GM18907 (cell line): ENCODE measurements at regions not wholly inside any gene's neighbourhood (a gene's known extent, or its start where the extent isn't known, plus 50 kb on each side); places are given as distances from the start of the nearest gene placed in this dataset.

Experiments
- ATAC-seq: cut with Tn5 transposase; IDR thresholded peaks from one replicate; pipeline ENCODE4 v1.9.1; 2021; ENCODE audit warnings: mild to moderate bottlenecking, moderate library complexity; ENCODE audit not compliant: unreplicated experiment

DNA sequence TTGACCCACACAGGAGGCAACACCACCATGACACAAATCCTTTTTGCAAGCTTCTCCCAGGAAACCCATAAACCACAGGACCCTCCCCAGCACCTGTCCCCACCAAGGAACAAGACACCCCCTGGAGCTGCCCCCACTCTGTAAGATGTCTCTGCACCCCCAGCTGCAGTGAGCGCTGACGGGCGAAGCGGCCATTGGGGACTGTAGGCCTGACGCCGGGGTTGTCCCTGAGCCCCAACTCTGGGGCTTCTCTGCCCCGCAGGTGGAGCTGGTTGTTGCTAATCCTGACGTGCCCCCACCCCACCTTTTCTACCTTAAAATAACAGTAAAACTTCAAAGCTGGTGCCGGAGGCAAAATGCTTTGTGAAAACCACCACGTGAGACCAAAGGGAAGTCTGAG is 94.7 kb upstream of the PPP2R2D start:
- no peak for ATAC-seq

DNA sequence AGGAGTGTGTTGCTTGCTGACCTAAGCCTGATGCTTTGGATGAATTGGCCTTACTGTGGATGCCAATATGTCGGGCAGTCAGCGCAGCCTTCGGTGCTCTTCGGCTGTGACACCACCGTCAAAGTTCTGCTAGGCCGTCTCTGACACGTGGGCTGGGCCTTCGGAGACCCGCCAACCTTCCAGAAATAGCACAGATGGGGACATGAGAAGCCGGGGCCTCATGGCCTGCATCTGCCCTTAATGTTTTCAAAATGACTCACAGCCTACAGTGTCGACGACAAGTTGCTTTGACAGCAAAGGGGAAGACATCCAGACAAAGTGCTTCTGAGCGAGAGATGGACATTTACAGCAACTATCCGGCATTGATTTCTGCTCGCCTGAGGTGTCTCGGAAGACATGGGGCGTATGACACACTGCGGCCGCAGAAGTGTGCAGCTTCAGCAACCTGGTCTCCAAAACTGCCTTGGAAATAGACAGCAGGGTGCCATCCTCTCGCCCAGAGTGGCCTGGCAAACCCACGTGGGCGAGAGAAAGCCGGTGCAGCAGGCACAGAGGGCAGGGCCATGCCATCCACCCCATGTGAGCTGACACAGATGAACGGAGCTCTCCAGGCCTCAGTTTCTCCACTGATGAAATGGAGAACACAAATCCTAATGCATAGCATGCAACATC is 94.0 kb upstream of the PPP2R2D start:
- no peak for ATAC-seq

DNA sequence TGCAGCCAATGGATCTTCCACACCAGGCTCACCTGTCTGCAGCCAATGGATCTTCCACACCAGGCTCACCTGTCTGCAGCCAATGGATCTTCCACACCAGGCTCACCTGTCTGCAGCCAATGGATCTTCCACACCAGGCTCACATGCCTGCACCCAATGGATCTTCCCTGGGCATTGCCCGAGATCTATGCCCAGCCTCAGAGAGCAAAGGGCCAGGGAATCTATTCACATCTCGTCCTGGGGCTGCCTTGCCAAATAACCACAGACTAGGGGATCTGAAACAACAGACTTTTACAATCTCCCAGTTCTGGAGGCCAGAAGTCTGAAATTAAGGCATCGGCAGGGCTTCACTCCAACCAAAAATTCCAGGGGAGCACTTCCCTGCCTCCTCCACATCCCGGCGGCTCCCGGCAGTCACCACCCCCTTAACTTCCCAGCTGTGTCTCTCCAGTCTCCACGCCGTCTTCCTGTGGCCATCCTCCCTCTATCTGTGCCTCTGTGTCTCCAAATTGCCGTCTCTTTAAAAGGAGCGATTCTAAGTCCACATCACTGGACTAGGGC is 92.4 kb upstream of the PPP2R2D start:
- ATAC-seq, result no peak

DNA sequence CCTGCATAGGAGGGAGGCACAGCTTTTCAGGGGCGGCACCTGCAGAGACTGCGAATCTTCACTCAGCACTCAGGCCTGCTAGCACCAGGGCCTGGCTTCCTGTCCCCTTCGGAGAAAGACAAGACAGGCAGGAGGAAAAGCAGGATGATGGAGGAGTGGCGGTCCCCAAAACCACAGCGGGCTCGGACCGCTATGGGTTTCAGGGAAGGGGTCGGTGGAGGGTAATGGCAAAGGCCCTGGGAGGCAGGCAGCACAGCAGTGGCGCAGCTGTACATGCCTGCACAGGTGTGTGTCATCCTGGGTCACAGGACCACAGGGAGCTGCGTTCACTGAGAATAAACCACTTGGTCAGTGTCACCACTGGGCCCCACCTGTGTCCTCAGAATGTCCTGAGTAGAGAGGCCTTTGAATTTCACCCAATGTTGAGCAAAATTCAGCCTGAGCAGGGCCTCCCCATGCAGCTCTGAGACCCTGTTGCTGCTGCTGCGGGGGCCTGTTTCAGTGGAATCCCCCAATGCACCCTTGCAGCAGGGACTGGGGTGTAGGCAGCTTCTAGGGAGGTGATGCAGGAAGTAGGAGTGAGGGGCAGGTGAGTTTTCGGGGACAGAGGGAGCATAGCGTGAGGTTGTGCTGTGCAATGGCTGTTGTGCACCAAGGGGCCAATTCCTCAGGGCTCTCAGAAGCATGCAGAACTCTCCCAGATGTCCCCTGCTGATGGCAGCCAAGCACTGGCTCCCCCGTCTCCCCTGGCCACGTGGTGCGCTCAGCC is 90.6 kb upstream of the PPP2R2D start:
- ATAC-seq, result no peak

DNA sequence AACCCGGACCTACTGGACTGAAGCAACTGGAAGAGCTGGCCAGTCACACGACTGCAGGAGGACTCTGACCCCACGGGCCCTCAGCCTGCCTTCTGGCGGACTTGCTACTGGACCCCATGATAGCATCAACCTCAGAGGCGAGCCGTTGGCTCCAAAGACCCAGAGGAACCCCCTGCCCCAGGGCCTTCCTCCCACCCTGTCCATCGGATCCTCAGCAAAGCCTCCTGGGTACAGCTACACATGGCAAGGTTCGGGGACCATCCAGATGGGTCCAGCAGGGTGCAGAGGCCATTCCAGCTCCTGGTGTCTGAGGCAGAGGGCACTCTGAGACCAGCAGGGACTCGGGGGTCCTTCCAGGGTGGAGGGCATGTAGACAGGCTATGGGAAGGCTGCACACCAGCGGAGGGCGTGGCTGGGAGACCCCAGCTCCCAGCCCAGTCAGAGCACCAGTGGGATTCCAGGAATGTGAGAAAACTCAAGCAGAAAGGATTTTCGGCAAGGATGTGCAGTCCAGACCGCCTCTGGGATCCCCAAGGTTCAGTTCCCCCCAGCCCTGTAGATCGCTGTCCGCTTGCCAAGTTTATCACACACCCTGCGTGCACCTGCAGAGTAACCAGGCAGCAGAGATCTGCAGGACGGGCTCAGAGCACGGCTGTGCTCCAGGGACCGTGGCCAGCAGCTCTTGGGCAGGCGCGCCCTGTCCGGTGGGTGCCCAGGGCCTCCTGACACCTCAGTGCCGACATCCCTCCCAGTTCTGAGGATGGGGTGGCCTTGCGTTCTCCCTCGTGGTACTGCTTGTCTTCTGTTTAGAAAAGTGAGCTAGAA is 89.8 kb upstream of the PPP2R2D start:
- ATAC-seq, result no peak

DNA sequence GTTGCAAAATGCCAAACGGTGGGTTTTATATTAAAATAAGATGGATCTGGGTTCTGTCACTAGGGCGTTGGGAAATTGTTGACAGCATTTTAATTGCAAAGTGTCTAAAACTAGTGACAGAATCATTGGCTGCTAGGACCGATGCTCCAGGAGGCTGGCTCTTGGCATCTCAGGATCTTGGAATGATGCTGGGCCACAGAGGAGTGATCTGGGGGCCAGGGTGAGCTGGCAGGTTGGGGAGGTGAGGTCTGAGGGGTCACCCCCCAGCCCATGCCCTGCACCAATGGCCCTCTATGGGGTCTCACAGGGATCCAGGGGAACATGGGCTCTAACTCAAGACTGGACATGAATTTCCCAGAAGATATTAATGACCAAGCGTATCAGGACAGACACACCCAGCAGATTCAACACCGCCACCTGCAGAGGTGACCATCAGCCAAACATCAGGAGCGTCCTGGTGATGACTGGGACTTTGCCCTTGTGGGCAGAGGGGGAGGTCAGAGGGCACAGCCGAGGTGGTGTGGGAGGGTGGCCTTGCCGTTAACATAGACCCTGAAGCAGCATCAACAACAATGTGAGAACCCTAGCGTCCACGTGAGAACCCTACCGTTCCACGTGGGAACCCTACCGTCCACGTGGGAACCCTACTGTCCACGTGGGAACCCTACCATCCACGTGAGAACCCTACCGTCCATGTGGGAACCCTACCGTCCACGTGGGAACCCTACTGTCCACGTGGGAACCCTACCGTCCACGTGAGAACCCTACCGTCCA is 89.0 kb upstream of the PPP2R2D start:
- ATAC-seq, result no peak

DNA sequence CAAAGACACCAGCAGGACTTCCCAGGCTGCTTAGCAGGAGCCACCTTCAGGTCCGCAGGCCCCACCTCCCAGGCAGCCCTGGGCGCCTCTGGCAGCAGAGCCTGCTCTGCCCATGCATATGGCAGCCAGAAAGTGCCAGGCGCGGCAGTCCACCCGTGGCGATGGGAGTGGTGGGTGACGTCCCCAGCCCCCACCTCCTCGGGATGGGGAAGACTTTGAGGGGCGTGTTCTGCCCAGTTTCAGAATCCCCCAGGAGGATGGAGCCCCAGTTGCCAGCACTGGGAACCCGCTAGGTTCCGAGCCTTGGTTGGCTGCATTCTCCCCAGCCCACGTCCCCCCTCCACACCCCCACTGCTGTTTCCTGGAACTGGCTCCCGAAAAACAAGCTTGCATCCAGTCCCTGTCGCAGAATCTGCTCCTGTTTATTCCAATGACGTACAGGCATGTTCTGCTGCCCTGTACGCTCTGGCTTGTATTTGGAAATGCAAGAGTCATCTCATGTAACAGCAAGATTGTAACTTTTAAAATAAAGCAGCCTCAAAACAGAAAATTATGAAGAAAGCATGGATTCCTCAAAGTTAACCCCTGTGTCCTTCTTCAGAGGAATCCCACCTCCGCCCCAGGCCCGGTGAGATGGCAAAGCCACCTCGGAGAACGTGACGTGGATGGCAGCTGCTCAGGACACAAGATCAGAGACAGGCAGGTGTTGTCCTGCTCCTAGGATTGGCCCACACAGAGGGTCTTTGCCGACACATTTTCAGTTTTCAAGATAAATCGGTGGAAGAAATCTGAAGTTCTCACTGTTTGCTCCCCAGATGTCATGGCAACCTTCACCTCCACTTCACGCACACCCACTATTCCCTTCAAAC is 87.8 kb upstream of the PPP2R2D start:
- ATAC-seq, result no peak

DNA sequence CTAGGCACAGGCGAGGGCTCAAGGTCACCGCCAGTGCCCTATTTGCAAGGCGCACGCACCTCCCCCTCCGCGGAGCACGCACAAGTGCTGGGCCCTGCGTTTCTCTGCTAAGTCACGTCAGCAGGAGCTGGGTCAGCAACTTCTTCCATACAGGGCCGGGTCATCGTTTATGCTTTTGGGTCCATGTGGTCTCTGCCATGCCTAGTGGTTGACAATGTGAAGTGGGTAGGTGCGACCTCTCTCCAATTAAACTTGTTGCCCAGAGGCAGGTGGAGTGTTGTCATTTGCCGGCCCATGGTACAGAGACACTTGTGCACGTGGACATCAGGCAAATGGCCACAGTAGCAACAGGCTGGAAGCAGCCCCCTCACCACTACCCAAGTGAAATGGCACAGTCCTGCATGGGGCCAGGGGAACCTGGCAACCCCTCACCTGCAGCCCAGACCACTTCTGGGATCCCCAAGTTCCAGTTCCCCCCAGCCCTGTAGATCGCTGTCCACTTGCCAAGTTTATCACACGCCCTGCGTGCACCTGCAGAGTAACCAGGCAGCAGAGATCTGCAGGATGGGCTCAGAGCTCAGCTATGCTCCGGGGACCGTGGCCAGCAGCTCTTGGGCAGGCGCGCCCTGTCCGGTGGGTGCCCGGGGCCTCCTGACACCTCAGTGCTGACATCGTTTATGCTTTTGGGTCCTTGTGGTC is 86.1 kb upstream of the PPP2R2D start:
- no peak for ATAC-seq

DNA sequence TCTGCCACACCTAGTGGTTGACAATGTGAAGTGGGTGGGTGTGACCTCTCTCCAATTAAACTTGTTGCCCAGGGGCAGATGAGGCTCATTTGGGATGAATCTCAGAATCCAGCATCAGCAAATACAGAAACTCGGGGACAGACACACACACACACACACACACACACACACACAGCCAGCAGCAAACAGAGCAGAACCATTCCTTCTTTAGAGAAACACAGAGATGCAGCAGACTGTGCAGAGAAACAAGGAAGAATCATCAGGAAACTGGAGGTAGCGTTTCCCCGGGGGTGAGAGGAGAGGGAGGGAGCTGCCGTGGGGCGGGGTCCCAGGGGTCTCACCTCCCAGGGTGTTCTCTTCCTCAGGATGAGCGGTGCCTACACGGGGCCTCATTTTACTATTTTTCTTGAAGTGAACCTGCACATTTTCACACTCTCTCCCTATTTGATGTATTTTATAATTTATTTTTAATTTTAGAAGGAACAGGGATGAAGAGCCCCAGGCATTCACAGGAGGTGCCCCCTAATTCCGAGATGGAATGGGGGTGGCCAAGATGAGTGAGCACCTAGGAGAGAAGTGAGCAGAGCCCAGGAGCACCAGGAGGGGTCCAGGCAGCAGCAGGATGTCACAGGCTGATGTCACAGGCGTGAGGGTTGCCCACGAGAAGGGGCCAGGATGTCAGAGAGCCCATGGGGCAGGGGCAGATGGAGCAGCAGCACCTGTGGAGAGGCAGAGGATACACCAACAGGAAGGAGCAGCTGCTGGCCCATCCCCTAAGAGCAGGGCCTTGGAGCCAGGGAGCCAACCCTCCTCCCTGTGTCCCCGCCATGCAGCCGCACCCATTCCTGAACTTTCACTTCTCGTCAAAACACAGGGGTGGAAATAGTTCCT is 85.3 kb upstream of the PPP2R2D start:
- no peak for ATAC-seq

DNA sequence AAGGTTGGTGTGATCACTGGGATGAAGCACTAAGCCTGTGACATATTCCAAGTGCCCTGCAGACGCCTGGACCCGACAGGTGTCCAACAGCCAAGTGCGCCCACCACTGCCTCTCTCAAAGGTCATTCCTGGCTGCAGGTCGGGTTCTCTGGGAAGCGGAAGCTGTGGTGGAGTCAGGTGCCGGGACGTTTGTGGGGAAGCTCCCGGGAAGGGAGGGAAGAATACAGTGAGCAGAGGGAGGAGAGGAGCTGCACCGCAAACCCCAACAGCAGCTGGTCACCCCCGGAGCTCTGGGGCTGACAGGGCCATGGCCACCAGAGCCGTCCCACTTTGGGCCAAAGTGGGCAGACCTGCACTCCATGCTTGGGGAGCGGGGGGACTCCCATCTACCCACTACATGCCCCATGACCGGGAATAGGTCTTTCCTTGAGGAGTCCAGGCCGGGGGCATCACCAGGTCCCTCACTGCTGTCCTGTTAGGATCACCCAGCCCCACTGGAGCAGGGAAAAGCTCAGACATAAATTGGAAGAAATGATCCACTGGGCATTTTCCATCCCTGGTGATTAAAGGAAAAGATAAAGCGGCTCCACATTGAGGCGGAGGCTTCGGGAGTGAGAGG is 84.5 kb upstream of the PPP2R2D start:
- no peak for ATAC-seq

DNA sequence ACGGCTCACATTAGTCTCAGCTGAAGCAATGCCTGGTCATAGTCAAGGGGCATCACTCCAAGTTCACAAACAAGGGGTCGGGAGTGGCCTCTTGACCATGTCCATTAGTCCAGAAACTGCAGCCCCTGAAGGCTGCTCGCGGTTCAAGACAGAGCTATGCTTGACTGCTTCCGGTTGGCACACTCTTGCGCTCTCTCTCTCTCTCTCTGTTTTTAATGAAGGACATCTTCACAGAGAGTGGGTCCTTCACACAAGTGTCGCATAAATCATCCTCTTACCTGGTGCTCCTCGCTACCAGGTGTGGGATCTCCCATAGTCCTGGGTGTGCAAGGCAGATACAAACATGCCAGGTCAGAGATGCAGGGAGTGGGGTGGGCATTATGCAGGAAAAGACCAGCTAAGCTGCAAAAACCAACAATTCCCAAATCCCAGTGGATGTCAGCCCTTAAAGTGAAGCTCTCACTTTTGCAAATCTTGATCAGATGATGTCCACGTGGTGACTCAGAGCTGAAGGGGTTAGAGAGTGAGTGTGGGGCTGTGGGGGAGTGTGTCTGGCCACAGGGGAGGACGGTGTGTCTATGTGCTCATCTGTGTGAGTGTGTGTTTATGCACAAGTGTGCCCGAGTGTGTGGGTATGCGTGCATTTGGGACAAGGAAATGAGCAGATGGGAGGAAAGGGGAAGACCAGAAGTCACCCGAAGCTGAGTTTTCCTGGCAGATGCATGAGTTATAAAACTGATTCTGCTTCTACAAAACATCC is 83.7 kb upstream of the PPP2R2D start:
- no peak for ATAC-seq

DNA sequence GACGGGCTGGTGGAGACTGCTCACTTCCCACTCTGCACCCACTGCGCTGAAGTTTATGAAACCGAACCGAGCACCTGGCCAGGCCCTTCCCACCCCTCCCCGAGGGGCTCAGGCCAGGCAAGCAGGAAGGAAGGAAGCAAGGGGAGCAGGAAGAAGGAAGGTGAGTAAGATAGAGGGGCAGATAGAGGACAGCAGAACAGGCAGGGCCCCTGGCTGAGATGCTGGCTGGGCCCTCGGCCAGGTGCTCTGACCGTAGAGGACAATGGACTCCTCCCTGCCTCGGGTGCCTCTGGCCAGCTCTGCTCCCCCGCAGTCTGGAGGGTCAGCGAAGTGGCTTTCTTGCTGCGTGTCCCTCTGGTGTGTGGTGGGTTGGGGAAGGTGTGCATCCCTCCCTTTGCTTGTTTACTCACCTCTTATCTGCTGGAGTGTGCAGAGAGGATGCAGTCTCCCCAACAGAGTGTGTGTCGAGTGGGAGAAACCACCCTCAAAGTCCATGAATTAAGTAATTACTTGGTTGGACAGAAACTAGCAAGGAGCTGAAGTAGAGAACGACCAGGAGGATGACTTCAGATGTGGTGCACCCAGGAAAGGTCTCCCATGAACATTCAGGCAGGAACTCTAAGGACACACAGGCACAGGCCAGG is 82.8 kb upstream of the PPP2R2D start:
- no peak for ATAC-seq

DNA sequence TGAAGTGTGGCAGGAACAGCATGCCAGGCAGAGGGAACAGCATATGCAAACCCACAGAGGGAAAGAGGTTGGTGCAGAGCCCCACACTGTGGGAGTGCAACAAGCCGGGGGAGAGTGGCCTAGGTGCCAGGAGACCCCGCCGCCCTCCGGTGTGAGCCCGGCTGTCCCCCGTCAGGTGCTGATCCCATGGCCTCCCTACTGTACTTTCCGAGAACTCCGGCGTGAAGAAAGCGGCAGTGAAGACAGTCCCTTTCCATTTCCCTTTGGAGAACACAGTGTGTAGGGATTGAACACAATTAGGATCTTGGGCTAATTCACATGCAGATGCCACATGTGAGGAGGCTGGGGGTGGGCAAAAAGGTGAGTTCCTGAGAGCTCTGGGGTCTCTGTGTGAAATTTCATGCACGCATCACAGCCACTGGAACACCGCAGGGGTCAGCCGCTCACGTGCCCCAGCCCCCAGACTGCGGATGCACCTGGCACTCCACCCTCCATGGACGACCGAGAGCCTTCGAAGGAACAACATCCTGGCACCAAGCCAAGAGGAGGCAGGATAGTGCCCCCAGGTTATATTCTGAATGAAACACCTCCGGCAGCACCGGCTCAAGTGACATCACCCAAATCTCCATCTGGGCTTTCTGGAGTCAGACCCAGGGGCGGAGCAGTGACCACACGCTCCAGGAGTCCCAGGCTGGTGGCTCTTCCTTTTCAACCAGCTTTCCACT is 82.1 kb upstream of the PPP2R2D start:
- no peak for ATAC-seq

DNA sequence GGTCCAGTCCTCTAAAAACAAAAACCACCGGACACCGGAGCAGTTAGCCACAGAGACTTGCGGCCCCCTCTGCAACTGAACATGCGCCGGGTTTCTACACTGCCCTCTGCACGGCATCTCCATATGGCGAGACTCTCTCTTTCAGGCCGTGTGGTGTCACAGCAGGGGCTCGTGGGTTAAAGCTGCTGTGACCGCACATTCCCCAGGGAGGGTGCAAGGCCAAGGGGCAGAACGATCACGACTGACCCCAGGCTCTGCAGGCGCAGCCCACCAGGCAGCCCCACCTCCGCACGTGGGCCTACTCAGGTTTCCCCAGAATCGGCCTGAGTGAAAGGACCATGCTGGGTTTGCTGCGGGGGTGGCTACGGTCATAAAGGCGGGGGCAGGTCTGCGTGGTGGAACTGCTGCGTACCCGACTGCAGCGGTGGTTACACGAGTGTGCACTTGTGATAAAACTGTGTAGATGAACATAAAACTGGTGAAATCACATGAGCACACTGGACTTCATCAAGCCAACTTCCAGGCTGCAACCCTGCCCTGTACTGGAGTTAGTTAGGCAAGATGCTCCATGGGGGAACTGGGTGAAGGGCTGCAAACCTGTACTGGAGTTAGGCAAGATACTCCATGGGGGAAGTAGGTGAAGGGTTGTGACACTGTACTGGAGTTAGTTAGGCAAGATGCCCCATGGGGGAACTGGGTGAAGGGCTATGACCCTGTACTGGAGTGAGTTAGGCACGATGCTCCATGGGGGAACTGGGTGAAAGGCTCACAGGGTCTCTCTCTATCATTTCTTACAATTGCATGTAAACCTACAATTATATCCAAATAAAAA is 81.4 kb upstream of the PPP2R2D start:
- no peak for ATAC-seq

DNA sequence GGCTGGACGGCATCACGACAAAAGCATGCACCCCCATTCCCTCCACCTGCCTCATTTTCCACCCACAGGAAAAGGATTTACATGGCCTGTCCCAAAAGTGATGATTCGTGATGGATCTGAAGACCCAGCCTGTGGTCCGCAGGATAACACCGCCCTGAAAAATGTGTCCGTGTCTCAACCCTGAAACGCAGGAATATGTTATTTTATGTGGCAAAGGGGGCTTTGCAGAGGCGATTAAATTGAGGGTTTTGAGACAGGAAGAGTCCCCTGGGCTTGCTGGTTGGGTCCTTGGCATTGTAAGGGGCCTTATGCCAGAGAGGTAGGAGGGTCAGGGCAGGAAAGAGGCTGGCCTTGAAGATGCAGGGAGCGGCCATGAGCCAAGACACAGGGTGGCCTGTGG is 80.2 kb upstream of the PPP2R2D start:
- no peak for ATAC-seq
